ENCODE measurements at regions not wholly inside any gene's neighbourhood (a gene's known extent, or its start where the extent isn't known, plus 50 kb on each side); places are given as distances from the start of the nearest gene placed in this dataset.

DNA sequence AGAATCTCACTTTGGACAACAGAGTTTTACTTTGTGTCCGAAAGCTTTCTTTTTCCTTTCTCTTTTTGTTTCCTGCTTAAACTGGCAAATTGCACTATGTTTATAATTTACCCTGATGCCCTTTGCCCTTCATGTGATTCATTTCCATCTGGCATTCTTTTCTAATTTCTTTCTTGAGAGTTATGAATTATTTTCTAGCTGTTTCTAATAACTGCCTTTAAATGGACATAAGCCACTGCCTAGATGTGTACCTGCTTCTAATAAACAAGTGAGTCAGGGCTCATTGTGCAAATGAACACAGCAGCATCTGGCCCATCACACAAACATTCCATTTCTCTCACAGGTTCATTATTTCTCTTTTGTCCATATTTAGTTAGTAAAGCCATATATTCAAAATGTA is 242.3 kb upstream of the GPRIN3 start:
- Histone ChIP-seq H3K4me1 (ENCODE audit: insufficient read depth, low read length) (no peaks in the 10 kb centered on the region), H3K27ac (ENCODE audit: low read depth, low read length) (no peak overlapping the region), H3K9me3 (ENCODE audit: control insufficient read depth in 1 of 2, low read length in 2 of 2) (no peaks in the 10 kb centered on the region), H3K4me3 (ENCODE audit: low read length in 2 of 2) (no peak overlapping the region), H3K36me3 (ENCODE audit: insufficient read depth, low read length) (no peaks in the 10 kb centered on the region), H3K27me3 (ENCODE audit: insufficient read depth, low read length) (no peaks in the 10 kb centered on the region)
- Mint-ChIP-seq H3K9me3 (peaks cover 0 to 15% (median 5%) of the 10 kb centered on the region in 8 donors), H3K4me3 (no peak overlapping the region), H3K4me1 (no peaks in the 10 kb centered on the region), H3K36me3 (no peaks in the 10 kb centered on the region), H3K27me3 (peaks cover 0 to 7% of the 10 kb centered on the region in 2 donors), H3K27ac (no peak overlapping the region)
- intact Hi-C loops (cut with micrococcal nuclease), result no loop called here
- CTCF ChIA-PET (ENCODE audit: partially characterized antibody), result no interaction called here
- DNase-seq, result no peak
- POLR2A ChIA-PET (ENCODE audit: partially characterized antibody), result no interaction called here

- H3K27ac ChIP-seq (ENCODE audit: low read depth, low read length), result no peak overlapping the region
- H3K4me3 Mint-ChIP-seq, result no peak overlapping the region
- no peaks in the 10 kb centered on the region for H3K9me3 ChIP-seq (ENCODE audit: control insufficient read depth in 1 of 2, low read length in 2 of 2)
- POLR2A ChIA-PET (ENCODE audit: partially characterized antibody), result no interaction called here
- H3K36me3 ChIP-seq (ENCODE audit: insufficient read depth, low read length), result no peaks in the 10 kb centered on the region
- H3K27me3 Mint-ChIP-seq, result peaks cover 0 to 11% of the 10 kb centered on the region in 2 donors
- H3K9me3 Mint-ChIP-seq, result peaks cover 3 to 37% (median 21%) of the 10 kb centered on the region in 8 donors
- H3K4me3 ChIP-seq (ENCODE audit: low read length in 2 of 2), result no peak overlapping the region
- H3K4me1 ChIP-seq (ENCODE audit: insufficient read depth, low read length), result no peaks in the 10 kb centered on the region
- peaks cover 0 to 3% of the 10 kb centered on the region in 2 donors for H3K36me3 Mint-ChIP-seq
- H3K4me1 Mint-ChIP-seq, result no peaks in the 10 kb centered on the region
- H3K27me3 ChIP-seq (ENCODE audit: insufficient read depth, low read length), result no peaks in the 10 kb centered on the region
- no peak overlapping the region for H3K27ac Mint-ChIP-seq
- intact Hi-C loops (cut with micrococcal nuclease), result no loop called here
- CTCF ChIA-PET (ENCODE audit: partially characterized antibody), result no interaction called here
- DNase-seq, result no peak
Observed at GRCh38 chr4:89545315-89545714, 237.7 kb upstream of the GPRIN3 start.

DNA sequence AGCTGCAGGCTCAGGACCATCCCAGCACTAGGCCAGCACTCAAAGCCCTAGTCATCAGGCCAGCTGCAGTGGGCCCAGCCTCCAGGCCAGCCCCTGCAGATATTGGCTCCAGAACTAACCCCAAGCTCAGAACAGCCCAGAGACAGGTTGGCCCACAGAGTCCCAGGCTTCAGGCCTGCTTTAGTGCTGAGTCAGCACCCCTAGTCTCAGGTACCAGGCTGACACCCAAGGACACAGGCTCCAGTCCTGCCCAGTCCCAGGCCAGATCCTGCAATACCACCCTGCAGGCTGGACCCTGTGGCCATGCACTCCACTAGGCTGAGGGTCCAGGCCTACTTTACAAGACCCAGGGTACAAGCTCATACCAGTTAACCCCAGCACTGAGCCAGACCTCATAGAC is 234.4 kb upstream of the GPRIN3 start:
- CTCF ChIA-PET (ENCODE audit: partially characterized antibody), result interaction anchor here (0.9 kb wide), 1 partner anchor 54 kb away, joined by 3 read pairs; no protein-coding TSS in a partner anchor
- Histone ChIP-seq H3K36me3 (ENCODE audit: insufficient read depth, low read length) (no peaks in the 10 kb centered on the region), H3K27me3 (ENCODE audit: insufficient read depth, low read length) (no peaks in the 10 kb centered on the region), H3K9me3 (ENCODE audit: control insufficient read depth in 1 of 2, low read length in 2 of 2) (no peaks in the 10 kb centered on the region), H3K27ac (ENCODE audit: low read depth, low read length) (no peak overlapping the region), H3K4me3 (ENCODE audit: low read length in 2 of 2) (no peak overlapping the region), H3K4me1 (ENCODE audit: insufficient read depth, low read length) (no peaks in the 10 kb centered on the region)
- H3K36me3 Mint-ChIP-seq, result peaks cover 0 to 3% of the 10 kb centered on the region in 2 donors
- H3K9me3 Mint-ChIP-seq, result peaks cover 3 to 37% (median 21%) of the 10 kb centered on the region in 8 donors
- H3K4me3 Mint-ChIP-seq, result no peak overlapping the region
- no peak overlapping the region for H3K27ac Mint-ChIP-seq
- H3K27me3 Mint-ChIP-seq, result peaks cover 1 to 6% of the 10 kb centered on the region in 2 donors
- intact Hi-C loops (cut with micrococcal nuclease), result no loop called here
- H3K4me1 Mint-ChIP-seq, result no peaks in the 10 kb centered on the region
- POLR2A ChIA-PET (ENCODE audit: partially characterized antibody), result no interaction called here
- no peak for DNase-seq

DNA sequence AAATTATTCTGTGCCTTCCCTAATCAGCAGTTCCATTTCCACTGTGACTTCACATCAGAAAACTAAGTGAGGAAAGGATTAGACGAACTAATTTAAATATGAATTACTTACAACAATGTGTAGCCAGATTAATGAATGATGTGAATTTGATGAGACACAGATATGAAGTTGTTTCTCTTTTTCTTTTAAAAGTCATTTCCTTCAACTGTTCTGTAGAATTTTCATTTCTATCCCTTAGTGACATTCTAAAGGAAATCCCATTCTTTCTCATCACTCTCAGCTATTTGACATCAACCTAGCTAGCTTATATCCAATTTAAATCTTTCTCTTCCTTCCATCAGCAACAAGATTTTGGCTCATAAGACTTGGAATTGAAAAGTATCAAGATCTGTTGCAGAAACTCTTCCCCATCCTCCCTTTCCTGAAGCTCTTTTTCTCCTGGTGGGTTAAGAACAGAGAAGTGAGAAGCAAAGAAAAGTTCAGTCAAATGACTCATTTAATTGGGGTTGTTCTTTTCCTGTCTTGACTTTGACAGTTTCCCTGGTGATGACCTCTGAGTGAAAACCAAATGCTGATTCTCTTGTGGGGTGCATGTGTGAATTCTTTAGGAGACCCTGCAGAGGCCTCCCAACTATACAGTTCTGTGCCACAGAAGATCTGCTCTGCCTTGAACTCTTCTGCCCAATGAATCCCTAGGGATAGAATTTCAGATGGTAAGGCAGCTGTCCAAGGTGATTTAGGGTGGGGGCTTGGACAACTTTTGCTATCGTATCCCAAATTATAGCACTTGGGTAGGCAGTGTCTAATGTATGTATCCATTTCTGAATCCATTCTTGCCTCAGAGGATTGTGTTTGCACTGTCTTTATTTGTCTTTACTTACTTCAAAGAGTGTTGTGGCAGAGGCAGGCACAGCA is 232.5 kb upstream of the GPRIN3 start:
- Mint-ChIP-seq H3K4me3 (no peak overlapping the region), H3K36me3 (peaks cover 0 to 3% of the 10 kb centered on the region in 2 donors), H3K27me3 (peaks cover 10 to 11% of the 10 kb centered on the region in 2 donors), H3K4me1 (no peaks in the 10 kb centered on the region), H3K27ac (no peak overlapping the region), H3K9me3 (peaks cover 6 to 23% (median 16%) of the 10 kb centered on the region in 8 donors)
- ChIA-PET CTCF (ENCODE audit: partially characterized antibody) (no interaction called here), POLR2A (ENCODE audit: partially characterized antibody) (no interaction called here)
- Histone ChIP-seq H3K4me3 (ENCODE audit: low read length in 2 of 2) (no peak overlapping the region), H3K36me3 (ENCODE audit: insufficient read depth, low read length) (no peaks in the 10 kb centered on the region), H3K27ac (ENCODE audit: low read depth, low read length) (no peak overlapping the region), H3K4me1 (ENCODE audit: insufficient read depth, low read length) (no peaks in the 10 kb centered on the region), H3K27me3 (ENCODE audit: insufficient read depth, low read length) (no peaks in the 10 kb centered on the region), H3K9me3 (ENCODE audit: control insufficient read depth in 1 of 2, low read length in 2 of 2) (no peaks in the 10 kb centered on the region)
- intact Hi-C loops (cut with micrococcal nuclease), result no loop called here
- DNase-seq, result no peak

DNA sequence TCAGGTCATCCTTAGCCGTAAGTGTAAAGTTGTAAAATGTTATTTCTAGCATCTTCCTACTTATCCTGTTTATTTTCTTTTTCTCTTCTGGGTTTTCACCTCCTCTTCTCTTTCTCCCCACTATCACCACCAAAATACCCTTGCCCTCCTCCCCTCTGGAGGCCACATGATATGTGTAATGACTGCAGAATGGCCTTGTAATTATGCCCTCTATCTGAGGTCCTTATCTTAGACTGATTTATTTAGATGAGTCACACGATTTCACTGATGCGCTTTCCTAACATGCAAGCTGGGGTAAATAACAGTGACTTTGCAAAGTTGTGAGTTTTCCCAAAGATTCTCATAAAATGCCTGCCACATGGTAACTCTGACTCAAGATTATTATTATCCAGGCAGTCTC is 231.8 kb upstream of the GPRIN3 start:
- H3K27ac Mint-ChIP-seq, result no peak overlapping the region
- H3K4me3 Mint-ChIP-seq, result no peak overlapping the region
- no peaks in the 10 kb centered on the region for H3K4me1 Mint-ChIP-seq
- peaks cover 0 to 3% of the 10 kb centered on the region in 2 donors for H3K36me3 Mint-ChIP-seq
- POLR2A ChIA-PET (ENCODE audit: partially characterized antibody), result no interaction called here
- Histone ChIP-seq H3K4me3 (ENCODE audit: low read length in 2 of 2) (no peak overlapping the region), H3K27ac (ENCODE audit: low read depth, low read length) (no peak overlapping the region), H3K9me3 (ENCODE audit: control insufficient read depth in 1 of 2, low read length in 2 of 2) (no peaks in the 10 kb centered on the region), H3K27me3 (ENCODE audit: insufficient read depth, low read length) (no peaks in the 10 kb centered on the region), H3K36me3 (ENCODE audit: insufficient read depth, low read length) (no peaks in the 10 kb centered on the region), H3K4me1 (ENCODE audit: insufficient read depth, low read length) (no peaks in the 10 kb centered on the region)
- peaks cover 2 to 17% (median 15%) of the 10 kb centered on the region in 8 donors for H3K9me3 Mint-ChIP-seq
- CTCF ChIA-PET (ENCODE audit: partially characterized antibody), result no interaction called here
- DNase-seq, result no peak
- peaks cover 9 to 11% of the 10 kb centered on the region in 2 donors for H3K27me3 Mint-ChIP-seq
- intact Hi-C loops (cut with micrococcal nuclease), result no loop called here

DNA sequence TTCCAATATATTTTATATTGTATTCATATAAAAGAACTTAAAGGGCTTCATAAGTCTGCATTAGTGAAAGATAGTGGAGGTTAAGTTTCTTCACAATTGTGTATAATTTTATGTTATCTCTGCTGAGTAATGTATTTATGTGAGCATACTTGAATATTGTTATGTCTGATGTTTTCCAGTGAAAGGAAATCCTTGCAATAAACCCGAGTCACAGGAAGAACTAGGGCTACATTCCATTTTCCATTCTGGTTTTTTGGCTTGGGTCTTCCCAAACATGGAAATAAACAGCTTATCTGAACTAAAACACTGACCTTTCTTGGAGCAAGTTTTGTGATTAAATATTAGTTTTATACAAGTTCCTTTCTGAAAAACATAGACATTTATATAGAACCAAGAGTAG is 231.3 kb upstream of the GPRIN3 start:
- ChIA-PET CTCF (ENCODE audit: partially characterized antibody) (no interaction called here), POLR2A (ENCODE audit: partially characterized antibody) (no interaction called here)
- intact Hi-C loops (cut with micrococcal nuclease), result no loop called here
- no peaks in the 10 kb centered on the region for H3K4me1 ChIP-seq (ENCODE audit: insufficient read depth, low read length)
- H3K27ac ChIP-seq (ENCODE audit: low read depth, low read length), result no peak overlapping the region
- no peak overlapping the region for H3K4me3 Mint-ChIP-seq
- no peak for DNase-seq
- peaks cover 9 to 11% of the 10 kb centered on the region in 2 donors for H3K27me3 Mint-ChIP-seq
- no peak overlapping the region for H3K4me3 ChIP-seq (ENCODE audit: low read length in 2 of 2)
- no peak overlapping the region for H3K27ac Mint-ChIP-seq
- H3K9me3 ChIP-seq (ENCODE audit: control insufficient read depth in 1 of 2, low read length in 2 of 2), result no peaks in the 10 kb centered on the region
- peaks cover 0 to 3% of the 10 kb centered on the region in 2 donors for H3K36me3 Mint-ChIP-seq
- H3K9me3 Mint-ChIP-seq, result peaks cover 0 to 14% (median 12%) of the 10 kb centered on the region in 8 donors
- H3K4me1 Mint-ChIP-seq, result no peaks in the 10 kb centered on the region
- H3K27me3 ChIP-seq (ENCODE audit: insufficient read depth, low read length), result no peaks in the 10 kb centered on the region
- H3K36me3 ChIP-seq (ENCODE audit: insufficient read depth, low read length), result no peaks in the 10 kb centered on the region

DNA sequence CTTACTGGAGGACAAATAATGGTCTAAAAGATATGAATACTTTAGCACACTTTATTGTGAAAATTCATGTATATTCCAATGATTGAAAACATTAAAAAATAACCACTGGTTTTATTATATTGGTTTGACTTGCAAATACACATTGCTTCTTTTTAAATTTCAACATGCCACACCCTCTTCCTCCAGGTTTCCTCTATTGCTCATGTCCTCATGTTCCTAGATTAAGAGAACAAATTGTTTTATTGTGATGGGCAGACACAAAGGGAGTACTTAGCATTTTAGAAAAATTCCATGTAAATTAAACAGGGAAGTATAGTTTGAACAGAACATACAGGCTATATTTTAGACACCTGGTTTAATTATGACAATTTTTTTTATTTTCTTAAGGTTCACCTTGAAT is 230.6 kb upstream of the GPRIN3 start:
- DNase-seq, result no peak
- CTCF ChIA-PET (ENCODE audit: partially characterized antibody), result no interaction called here
- intact Hi-C loops (cut with micrococcal nuclease), result no loop called here
- POLR2A ChIA-PET (ENCODE audit: partially characterized antibody), result no interaction called here
- peaks cover 9 to 11% of the 10 kb centered on the region in 2 donors for H3K27me3 Mint-ChIP-seq
- no peaks in the 10 kb centered on the region for H3K9me3 ChIP-seq (ENCODE audit: control insufficient read depth in 1 of 2, low read length in 2 of 2)
- no peak overlapping the region for H3K27ac Mint-ChIP-seq
- peaks cover 0 to 8% (median 6%) of the 10 kb centered on the region in 8 donors for H3K9me3 Mint-ChIP-seq
- H3K27ac ChIP-seq (ENCODE audit: low read depth, low read length), result no peak overlapping the region
- H3K4me3 Mint-ChIP-seq, result no peak overlapping the region
- H3K36me3 Mint-ChIP-seq, result no peaks in the 10 kb centered on the region
- H3K27me3 ChIP-seq (ENCODE audit: insufficient read depth, low read length), result no peaks in the 10 kb centered on the region
- no peaks in the 10 kb centered on the region for H3K36me3 ChIP-seq (ENCODE audit: insufficient read depth, low read length)
- no peaks in the 10 kb centered on the region for H3K4me1 Mint-ChIP-seq
- no peaks in the 10 kb centered on the region for H3K4me1 ChIP-seq (ENCODE audit: insufficient read depth, low read length)
- no peak overlapping the region for H3K4me3 ChIP-seq (ENCODE audit: low read length in 2 of 2)
